SHP77 treated with DMSO at 0.1 percent for 48 hours (cell line): ENCODE measurements at regions not wholly inside any gene's neighbourhood (a gene's known extent, or its start where the extent isn't known, plus 50 kb on each side); places are given as distances from the start of the nearest gene placed in this dataset.

Experiments
- DNase-seq: peaks from one replicate; lab custom pipeline; 2025; lab: John Stamatoyannopoulos, UW

DNA sequence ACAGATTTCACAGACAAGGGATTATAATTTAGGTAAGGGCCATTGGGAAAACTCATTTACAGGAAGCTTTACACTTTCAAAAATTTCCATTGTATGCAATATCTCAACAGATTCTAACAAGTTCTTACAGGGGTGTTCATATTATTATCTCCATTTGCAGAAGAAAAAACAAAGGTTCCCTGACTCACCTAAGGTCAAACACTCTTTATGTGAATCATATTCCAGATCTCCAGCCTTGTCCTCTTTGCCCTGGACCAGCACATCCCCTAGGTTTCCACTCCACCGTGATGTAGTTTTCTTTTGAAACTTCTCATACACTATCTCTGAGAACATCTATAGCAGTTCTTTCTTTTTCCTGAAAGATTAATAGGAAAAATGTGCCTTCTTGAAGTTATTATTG, 96.4 kb upstream of the HS3ST1 start:
- no peak for DNase-seq

DNA sequence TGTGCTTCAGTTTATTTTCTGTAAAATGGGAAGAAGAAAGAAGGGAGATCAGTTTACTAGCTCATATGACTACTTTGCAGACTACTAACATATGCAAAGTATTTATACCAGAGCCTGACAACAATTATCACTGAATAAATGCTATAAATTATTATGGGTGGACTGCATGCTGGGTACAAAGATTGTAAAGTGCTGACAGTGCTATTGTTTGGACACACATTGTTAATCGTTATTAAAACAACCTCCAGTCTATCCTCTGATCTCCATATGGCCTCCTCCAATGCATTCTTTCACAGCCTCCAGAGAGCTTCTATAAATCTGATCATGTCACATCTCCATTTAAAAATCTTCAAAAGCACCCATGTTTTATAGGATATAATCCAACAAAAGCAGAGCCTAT, 90.1 kb upstream of the HS3ST1 start:
- DNase-seq: no peak

DNA sequence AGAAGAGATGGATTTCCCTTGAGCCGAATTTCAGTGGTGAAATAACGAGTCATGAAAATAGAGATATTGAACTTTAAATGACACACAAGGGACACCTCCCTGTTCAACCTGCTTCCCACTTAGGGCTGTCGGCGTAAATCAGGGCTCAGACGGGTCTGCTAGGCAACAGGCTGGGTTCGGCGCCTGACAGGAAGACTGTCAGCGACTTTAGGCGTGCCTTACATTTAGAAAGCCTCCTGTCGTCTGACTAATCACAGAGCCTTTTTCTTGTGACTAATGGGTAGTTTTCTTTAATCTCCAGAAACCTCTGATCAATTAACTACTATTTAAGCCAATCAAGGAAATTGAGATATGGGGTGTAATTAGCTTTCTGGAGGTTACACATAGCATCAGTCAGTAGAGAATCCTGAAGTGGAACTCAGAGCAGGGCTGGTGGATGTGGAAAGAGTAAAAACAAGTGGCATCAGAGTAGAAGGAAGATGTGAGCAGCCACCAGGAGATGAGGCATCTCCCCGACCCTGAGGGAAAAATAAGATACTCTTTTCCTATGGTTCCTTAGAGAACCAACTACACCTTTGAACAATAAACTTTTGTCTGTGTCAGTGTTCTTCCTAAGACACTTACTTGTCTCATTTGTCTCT, 86.2 kb upstream of the HS3ST1 start:
- no peak for DNase-seq

DNA sequence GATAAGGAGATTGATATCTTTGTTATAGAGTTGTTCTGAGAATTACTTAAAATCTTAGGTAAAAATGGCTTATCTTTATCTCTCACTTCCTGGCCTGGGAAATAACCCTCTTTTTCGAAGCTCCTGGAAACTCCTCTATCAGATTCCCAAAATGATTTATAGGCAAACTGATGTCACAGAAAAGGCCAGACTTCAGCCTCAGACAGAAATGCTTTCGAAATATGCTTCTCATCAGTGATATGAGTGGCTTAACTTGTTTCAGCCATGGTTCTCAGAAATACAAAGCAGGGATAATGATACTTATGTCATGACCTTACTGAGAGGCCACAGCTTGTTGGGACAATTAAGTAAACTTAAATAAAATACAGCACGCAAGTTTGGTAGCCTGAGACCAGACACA, 85.3 kb upstream of the HS3ST1 start:
- no peak for DNase-seq

DNA sequence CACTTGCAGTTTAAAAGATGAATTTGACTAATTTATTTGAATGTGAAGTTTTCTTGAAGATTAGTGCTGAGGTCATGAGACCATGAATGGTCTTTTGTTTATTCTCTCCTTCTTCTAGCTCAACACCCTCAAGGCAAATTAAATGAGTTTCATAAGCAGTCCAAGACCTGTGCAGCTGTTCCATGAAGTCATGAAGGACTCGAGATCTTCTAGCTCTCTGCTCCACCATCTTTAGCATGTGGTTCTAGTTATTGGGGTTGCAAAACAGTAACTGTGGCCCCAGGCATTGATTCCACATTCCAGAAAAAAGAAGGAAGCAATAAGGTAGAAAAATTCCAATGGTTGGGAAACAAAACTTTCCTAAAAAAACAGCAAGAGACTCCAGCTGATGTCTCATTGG, 84.2 kb upstream of the HS3ST1 start:
- no peak for DNase-seq

DNA sequence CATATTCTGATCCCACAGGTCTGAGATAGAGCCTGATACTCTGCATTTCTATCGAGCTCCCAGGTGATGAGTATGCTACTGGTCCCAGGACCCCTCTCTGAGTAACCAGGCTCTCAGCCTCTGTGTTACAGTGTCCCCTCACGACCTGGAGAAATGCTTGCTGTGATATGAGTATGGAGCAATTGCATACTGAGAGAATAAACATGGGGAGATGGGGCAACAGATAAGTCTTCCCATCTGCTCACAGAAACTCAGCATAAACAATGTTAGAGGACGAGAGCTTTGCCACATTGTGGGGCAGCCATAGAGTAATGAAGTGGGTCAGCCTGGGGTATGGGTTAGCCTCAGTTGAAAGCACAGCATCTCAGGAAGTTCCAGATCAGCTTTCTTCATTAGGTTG, 82.6 kb upstream of the HS3ST1 start:
- DNase-seq: no peak

DNA sequence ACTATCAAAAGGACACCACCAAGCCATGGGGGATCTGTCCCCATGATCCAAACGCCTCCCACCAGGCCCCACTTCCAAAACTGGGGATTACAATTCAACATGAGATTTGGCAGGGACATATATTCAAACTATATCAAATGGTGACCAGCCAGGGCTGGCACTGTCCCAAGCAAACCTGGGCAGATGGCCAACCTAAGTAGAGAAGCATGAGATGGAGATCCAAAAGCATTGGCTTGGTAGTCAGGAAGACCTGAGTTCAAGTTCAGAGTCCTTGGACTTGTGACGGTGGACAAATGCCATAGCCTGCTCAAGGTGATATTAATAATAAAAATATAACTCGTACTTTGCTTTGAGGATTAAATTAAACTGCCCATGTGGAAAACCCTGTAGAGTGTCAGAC, 79.2 kb upstream of the HS3ST1 start:
- DNase-seq: no peak

DNA sequence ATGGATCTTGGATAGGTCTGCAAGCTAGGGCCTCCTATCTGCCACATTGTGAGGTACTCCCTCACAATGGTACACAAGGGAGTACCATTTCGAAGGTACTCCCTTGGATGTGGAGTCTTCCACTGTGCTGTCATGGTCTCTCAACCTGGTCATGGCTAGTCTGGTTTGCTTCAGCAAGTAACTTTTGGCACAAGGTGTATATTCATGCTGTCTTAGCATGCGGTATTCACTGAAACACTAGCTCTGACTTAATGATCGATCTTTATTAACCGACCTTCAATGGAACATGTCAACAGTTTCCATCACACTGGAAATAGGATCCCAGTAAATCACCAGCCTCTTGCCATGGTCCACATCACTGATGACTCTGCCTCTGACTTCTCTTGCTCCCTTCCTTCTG, 77.5 kb upstream of the HS3ST1 start:
- no peak for DNase-seq

DNA sequence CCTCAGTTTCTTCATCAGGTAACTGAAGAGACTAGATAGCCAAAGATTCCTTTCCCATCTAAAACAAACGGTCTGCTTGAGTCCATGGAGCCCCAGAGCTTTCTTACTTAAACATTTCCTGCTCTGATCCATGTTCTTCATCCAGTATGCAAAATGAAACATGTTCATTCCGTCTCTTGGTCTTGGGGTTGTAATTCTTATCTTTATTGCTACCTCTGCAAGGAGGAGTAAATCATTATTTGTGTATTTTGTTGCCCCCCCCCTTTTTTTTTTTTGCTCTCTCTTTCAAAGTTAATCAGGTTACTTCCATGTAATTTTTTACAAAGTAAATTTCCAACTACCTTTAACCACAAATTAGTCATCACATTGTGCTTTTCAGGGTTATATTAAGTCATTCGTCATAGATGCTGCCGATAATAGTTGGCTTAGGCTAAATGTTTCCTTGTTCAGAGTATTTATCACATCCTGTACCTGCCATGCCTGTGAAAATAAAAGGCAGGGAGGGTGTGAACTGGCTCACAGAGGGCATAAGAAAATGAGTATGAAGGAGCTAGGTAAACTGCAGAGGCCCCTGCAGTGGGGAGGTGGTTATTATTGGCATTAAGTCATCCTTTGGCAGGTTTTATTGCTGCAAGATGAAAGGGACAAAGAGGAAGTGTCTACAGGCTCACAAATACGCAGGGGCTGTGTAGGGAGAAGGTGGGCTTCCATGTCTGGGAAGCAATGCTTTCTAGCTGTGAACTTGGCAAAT, 76.7 kb upstream of the HS3ST1 start:
- no peak for DNase-seq

DNA sequence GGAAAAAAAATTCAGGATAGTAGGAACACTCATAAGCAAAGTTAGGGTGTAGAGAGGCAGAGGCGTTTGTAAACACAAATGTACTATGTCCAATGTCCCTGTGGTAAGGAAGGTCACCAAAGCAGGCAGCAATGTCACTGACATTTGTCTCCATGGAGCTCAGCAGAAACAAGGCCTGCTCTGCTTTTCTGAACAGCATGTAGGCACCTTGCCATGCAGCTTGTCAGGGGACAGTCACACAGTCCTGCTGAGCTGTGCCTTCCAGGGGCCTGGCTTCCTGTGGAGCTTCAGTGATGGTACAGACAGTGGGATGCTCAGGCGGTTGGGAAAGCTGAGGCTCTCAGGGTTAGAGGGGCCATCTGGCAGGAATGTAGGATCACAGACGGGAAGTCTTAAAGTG, 74.5 kb upstream of the HS3ST1 start:
- no peak for DNase-seq

DNA sequence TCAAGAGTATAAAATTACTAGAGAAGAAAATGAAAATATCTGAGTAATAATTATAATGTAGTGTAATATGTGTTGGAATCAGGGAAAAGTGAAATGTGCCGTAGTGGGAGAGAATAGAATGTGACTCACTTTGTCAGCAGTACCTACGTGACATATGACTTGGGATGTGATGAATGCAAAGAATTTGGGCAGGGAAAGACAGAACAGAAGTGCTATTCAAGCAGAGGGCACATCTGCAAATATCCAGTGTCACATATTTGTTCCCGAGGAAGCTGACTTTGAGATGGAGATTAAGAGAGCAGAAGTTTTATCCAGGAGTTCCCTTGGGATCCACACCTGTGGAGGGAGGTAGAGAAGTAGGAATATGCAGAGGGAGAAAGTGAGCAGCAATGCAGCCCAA, 69.3 kb upstream of the HS3ST1 start:
- no peak for DNase-seq

DNA sequence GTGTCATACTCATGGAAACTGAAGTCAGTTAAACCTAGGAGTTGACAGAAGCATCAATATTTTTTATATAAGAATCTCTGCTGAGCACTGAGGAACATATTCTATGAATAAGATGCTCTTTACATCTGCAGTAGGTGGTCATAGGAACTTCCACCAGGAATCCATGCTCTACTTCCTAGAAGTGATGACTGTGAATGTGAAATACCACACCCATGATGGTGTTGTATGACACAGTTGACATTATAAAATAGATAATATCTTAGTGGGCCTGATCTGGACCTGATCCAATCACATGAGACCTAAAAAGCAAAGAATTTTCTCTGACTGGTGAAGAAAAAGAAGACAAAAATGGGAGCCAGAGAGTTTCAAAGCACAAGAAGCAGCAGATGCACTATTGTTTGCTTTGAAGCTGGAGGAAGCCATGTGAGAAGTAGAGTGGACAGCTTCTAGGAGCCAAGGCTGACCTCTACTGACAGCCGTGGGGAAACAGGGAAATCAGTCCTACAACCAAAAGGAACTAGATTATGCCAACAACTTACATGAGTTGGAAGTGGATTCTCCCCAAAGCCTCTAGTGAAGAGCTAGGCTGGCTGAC, 68.6 kb upstream of the HS3ST1 start:
- DNase-seq: no peak

DNA sequence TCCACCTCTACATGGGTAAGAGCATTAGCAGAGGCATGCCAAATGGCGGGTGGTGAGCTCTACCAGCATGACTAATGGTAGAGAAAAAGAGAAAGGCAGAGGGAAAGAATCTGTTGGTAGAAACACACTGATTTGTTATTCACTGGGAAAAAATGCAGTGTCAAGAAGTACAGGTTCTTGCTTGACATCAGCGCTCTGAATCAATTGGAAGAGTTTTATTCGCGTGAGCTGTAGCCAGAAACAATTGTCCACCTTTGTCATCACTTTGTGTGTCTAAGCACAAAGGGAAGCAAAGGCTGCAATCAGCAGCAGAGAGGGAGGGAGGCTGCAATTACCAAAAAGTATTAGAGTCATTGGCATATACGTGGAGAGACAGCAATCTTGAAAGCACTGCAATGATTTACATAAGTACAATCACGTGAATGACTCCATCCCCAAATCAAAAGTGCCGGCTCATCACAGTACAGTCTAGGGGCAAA, 67.7 kb upstream of the HS3ST1 start:
- no peak for DNase-seq

DNA sequence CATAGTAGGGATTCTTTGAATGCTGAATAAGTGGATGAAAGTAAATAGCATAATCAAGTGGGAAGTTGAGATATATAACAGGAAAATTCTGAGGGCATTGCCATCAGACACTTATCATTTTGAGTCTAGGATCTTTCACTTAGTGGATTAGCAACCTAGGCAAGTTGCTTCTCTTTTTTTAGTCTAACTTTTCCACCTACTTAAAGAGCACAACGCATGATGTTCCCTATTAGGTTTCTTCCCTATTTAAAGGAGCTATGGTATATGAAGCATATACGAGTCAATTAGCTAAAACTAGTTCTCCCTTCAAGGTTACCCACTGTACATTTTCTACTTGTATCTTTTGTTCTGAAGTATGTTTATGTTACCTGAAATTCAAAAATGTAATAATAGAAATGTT, 67.1 kb upstream of the HS3ST1 start:
- no peak for DNase-seq

DNA sequence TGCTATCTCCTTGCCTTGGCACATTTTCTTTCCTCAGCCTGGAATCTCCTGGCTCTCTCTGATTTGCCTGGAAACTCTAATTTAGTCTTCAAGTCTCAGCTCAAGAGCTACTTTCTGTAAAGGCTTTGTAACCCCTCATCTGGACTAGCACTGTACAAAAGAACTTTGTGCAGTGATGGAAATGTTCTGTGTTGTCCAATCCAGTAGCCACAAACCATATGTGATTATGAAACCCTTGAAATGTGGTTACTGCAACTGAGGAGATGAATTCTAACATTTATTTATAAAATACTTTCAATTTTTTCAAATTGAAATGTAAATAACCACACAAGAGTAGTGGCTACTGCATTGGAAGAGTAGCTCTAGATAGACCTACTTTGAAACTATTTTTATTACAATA, 66.6 kb upstream of the HS3ST1 start:
- DNase-seq: no peak

DNA sequence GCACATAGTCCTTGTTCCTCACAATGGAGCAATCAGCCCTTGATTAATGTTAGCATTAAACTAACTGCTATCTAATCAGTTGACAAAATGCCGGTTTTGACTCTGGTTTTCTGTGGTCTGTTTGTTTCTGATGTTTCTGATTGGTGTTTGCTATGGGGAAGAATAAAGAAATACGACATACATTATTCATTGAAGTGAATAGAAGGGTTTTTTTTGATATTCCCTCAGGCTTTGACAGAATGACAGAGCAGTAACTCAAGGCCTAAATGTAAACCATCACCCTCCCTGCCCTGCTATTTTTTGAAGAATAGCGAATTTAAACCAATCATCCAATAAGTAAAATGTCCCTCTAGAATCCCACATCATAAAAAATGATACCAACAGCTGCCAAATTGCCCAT, 65.5 kb upstream of the HS3ST1 start:
- no peak for DNase-seq

DNA sequence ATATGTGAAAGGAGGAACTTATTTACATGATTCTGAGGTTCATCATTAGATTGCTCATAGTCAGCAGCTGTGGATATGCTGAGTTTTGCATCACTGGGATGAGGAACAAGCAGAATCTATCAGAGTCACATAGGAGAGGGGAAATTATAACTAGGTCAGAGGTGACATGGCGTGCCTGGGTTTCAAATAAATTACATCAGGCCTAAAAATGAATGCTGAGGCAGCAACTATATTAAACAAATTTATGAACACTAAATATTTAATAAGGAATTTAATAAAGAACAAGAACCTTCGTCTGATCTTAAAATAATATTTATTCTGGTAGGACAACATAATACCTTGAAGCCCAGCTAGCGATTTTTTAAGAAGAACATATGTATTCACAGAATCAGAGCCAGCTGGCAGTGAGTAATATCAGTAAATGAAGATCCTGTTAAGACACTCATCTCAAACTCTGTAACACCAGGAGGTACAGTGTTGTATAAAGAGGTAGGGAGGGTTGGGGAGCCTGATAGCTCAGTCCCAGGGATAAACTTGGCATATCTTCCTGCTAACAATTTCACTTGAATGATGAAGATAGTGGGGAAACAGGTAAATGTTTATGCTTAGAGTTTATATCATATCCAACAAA, 60.9 kb upstream of the HS3ST1 start:
- DNase-seq: no peak

DNA sequence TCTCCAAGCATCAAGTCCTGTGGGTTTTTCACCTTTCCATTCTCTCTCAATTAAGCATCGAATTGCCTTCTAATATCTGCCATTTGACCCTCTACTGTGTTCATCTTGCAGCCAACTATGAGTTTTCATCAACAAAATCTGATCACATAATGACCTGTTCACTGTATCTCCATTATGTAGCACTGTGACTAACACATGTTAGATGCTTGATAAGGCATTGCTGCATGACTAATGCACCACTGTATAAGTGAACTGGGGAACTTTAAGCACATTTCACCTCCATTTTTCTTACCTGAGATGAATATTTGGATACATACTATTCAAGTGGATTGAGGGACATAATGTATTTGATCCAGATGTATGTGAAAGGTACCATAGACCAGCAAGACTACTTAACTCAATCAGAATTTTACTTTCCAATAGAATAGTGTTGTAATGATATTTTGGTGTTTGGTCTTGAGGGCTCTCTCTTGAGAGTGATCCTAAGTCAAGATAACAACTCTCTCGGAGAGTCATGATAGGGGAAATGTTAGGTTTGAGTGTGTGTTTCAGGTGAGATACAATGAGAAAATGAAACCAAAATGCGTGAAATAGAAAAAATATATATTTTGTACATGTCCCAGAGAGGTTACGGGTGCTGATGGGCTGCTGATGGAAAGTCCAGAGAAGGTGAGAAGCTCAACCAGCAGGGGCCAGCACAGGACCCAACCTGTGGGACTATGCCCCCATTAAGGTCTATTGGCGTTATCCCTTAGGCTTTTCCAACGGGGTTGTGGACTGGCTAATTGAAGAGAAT, 60.2 kb upstream of the HS3ST1 start:
- no peak for DNase-seq

DNA sequence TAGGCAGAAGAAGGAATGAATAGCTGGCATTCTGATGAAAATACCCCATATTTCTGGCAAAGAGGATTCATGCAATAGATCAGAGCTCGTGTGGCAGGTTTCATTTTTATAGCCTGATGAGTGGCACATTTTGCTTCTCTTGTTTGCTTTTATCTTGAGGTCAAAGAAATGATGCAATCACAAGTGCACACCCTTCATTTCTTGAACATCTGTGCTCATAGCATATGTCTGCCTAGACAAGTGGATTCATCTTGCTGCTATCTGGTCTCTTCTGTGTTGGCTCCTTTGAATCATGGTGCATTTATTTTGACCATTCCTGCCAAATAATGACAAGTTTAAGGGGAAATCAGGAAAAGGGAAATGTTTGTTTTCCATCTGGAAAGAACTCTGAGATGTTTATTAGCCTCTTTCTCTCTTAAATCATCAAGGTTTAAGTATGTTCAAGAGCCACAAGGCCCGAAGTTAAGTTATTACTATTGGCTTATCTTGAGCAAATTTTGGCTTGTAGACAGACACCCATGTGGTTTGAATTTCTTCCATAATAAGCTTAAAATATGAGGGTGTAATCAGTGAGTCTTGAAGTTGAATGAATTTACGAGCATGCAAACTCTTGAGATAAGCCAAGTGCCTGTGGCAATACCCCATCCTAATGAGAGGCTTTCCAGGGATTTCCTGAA, 59.3 kb upstream of the HS3ST1 start:
- peak; percentile 16 for DNase-seq

DNA sequence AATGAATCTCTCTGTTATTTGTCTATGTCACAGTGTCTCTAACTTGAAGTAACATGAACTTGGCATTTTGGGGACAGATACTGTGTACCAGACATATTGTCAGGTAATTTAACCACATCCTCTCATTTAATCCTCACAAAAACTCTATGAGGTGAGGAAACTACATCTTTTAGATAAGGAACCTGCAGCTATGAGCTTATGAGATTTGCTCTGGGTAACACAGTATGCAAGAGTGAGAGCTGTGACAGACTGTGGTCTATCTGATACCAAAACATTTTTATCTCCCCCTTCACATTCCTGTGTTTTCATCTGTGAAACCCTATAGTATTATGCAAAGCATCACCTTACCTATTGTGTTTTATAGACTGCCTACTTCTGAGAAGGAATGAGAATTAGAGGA, 58.4 kb upstream of the HS3ST1 start:
- DNase-seq: no peak

DNA sequence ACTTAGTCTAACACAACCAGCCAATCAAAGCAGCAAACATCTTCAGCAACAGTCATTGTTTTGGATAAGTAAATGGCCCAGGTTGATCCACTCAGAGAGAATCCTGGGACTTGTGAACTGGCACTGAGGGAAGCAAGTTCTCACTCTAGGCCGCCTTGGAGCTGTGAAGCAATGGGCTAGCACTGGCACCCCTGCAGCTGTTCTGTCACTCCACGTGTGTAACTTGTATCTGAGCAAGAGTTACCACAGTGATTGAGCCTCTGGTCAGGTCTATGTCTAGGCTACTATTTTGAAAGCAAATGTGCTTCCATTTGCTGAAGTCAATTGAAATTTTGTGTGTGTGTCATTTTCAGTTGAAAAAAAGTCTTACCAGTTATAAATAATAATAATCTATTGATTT, 57.2 kb upstream of the HS3ST1 start:
- DNase-seq: no peak

DNA sequence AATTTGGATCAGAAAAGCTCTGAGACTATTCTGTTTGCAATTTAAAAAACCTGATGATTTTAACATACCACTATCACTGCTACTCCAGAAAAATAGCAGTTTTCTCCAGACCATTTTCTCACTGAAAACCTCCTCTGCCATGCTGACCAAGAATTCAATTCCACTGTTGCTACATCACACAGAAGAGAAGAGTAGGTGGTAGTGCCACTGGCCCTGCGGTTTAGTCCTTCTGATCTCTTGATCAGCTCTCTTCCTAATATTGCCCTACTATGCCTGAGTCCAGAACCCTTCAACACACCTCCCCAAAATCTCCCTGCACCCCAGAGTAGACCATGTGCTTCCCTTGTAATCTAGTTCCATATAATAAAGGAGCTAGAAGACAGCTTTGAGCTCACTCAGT, 55.8 kb upstream of the HS3ST1 start:
- no peak for DNase-seq
